ENCODE measurements at regions not wholly inside any gene's neighbourhood (a gene's known extent, or its start where the extent isn't known, plus 50 kb on each side); places are given as distances from the start of the nearest gene placed in this dataset.

DNA sequence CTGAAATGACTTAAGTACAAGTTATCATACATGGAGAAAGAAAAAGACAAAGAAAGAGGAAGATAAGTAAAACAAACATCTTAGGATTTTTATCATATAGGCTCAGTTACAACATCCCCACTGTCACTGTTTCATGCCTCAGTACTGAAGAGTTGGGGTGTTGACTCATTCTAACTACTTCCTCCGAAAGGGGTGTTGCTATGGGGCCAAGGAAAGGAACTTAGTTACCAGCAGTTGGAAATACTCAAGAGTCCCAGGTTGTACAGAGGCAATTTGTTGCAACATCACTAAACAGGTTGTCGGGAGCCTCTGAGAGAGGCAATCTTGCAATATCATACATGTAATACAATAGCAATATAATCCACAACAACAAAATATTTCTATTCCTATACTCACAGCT, 1264.7 kb downstream of the PCDH7 start:
- TF ChIP-seq, protein P1, sequence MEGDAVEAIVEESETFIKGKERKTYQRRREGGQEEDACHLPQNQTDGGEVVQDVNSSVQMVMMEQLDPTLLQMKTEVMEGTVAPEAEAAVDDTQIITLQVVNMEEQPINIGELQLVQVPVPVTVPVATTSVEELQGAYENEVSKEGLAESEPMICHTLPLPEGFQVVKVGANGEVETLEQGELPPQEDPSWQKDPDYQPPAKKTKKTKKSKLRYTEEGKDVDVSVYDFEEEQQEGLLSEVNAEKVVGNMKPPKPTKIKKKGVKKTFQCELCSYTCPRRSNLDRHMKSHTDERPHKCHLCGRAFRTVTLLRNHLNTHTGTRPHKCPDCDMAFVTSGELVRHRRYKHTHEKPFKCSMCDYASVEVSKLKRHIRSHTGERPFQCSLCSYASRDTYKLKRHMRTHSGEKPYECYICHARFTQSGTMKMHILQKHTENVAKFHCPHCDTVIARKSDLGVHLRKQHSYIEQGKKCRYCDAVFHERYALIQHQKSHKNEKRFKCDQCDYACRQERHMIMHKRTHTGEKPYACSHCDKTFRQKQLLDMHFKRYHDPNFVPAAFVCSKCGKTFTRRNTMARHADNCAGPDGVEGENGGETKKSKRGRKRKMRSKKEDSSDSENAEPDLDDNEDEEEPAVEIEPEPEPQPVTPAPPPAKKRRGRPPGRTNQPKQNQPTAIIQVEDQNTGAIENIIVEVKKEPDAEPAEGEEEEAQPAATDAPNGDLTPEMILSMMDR (IDR thresholded peaks at IDR 0.05) = no peak
- no peak for TF ChIP-seq POLR2A (IDR thresholded peaks at IDR 0.05)

All from adrenal gland (tissue), 5 donors.